HG03565 (cell line): ENCODE measurements at regions not wholly inside any gene's neighbourhood (a gene's known extent, or its start where the extent isn't known, plus 50 kb on each side); places are given as distances from the start of the nearest gene placed in this dataset.

Experiments
- ATAC-seq: cut with Tn5 transposase; IDR thresholded peaks from one replicate; pipeline ENCODE4 v1.9.1; 2021; ENCODE audit warnings: mild to moderate bottlenecking, moderate library complexity; ENCODE audit not compliant: unreplicated experiment

- no peak for ATAC-seq
These were observed 201.7 kb upstream of the SASH1 start for GRCh38 chr6:148140772-148141557.

GRCh38 chr6:148142821-148143220, 199.8 kb upstream of the SASH1 start:
- no peak for ATAC-seq

- no peak for ATAC-seq
These were observed 198.9 kb upstream of the SASH1 start for GRCh38 chr6:148143771-148144170.

GRCh38 chr6:148144917-148145521, 197.6 kb upstream of the SASH1 start:
- peak; percentile 61 for ATAC-seq

- ATAC-seq = peak; percentile 39
These were observed 195.7 kb upstream of the SASH1 start for GRCh38 chr6:148146717-148147462.

- ATAC-seq = no peak
These were observed 195.2 kb upstream of the SASH1 start for GRCh38 chr6:148147463-148147830.

GRCh38 chr6:148151896-148152643, 190.6 kb upstream of the SASH1 start:
- ATAC-seq = no peak

- ATAC-seq = no peak
These were observed 188.0 kb upstream of the SASH1 start for GRCh38 chr6:148154668-148155067.

- ATAC-seq = no peak
These were observed 187.3 kb upstream of the SASH1 start for GRCh38 chr6:148155293-148155692.

GRCh38 chr6:148157841-148158240, 184.8 kb upstream of the SASH1 start:
- ATAC-seq = no peak

- ATAC-seq = no peak
These were observed 178.0 kb upstream of the SASH1 start for GRCh38 chr6:148164645-148165044.

- ATAC-seq = peak; percentile 61
These were observed 176.2 kb upstream of the SASH1 start for GRCh38 chr6:148166339-148166968.

GRCh38 chr6:148169706-148170105, 172.9 kb upstream of the SASH1 start:
- ATAC-seq = no peak

- no peak for ATAC-seq
These were observed 172.4 kb upstream of the SASH1 start for GRCh38 chr6:148170286-148170685.

- ATAC-seq = no peak
These were observed 169.1 kb upstream of the SASH1 start for GRCh38 chr6:148173548-148173947.

- ATAC-seq = no peak
These were observed 167.0 kb upstream of the SASH1 start for GRCh38 chr6:148175550-148176188.

GRCh38 chr6:148177589-148178233, 164.9 kb upstream of the SASH1 start:
- no peak for ATAC-seq

GRCh38 chr6:148179786-148180185, 162.9 kb upstream of the SASH1 start:
- no peak for ATAC-seq

GRCh38 chr6:148182378-148182777, 160.3 kb upstream of the SASH1 start:
- no peak for ATAC-seq

- ATAC-seq = no peak
These were observed 158.9 kb upstream of the SASH1 start for GRCh38 chr6:148183776-148184175.
